Smooth muscle cell of the brain vasculature (primary cell): ENCODE measurements at regions not wholly inside any gene's neighbourhood (a gene's known extent, or its start where the extent isn't known, plus 50 kb on each side); places are given as distances from the start of the nearest gene placed in this dataset.
"Not testable (repeated sequence)": the region's sequence is repeated elsewhere in the genome, so short reads cannot be mapped to it uniquely, and the experiment has no call there.

ENCODE experiments used
- DNase-seq: peaks from one replicate; pipeline ENCODE4 v3.0.0-alpha.2; 2012; ENCODE audit warnings: low read depth, low spot score

GRCh38 chr3:165635791-165636683 lies 201.2 kb downstream of the BCHE start:
- no peak for DNase-seq

GRCh38 chr3:165624761-165625160 lies 212.5 kb downstream of the BCHE start:
- DNase-seq, result no peak

GRCh38 chr3:165622356-165622755 lies 214.9 kb downstream of the BCHE start:
- DNase-seq, result no peak

GRCh38 chr3:165619069-165619468 lies 218.2 kb downstream of the BCHE start:
- DNase-seq, result no peak

GRCh38 chr3:165617134-165617533 lies 220.1 kb downstream of the BCHE start:
- no peak for DNase-seq

DNA sequence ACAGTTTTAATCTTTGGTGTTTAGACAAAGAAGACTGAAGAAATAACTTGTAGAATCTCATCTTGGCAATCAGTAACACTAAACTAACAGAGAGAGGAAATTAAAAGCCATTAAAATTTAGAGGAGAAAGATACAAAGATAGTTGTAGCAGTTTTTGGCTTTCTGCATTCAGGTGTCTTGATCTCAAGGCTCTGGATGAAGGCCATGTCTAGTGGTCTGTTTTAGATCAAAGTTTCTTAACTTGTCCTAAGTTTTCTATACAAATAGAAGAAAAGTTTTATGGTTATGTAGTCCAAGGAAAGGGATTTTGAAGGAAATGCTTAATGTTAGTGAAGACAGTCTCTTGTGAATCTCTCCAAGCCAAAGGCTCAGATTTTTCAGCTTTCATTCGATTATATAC lies 222.9 kb downstream of the BCHE start:
- DNase-seq, result no peak

- no peak for DNase-seq
These were observed 224.2 kb downstream of the BCHE start for GRCh38 chr3:165613014-165613413.

DNA sequence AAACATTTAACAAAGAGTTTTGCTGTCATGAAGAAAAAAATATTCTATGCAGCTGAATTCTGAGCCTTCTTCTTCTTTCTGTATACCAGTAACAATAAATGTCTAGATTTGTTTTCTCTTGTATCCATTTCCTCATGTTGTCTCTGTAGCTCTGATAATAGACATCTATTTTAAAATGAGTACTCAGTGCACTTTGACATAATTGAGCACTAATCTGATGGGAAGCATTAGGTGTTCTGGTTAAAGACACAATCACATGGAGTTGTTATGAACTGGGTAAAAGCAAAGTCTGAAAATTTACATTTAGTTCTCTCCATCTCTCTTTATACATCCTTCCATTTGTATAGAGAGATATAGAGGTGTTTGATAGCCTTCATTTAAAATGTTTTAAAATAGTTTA lies 230.0 kb downstream of the BCHE start:
- DNase-seq, result no peak

DNA sequence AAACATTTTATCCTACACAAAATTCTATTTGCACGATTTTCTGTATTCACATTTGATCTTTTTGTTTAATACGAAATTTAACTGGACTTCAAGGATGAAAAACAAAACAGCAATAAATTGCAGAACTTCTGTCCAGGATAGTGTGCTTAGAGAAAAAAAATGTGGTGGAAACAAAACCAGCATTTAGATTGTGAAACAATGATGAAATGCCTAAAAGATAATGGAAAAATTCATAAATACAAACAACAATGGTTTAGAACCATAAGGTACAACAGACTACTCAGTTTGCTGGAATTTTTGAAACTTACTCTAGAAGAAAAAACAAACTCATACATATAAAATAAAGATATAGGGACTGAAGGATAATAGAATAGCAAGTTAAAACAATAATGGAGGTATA lies 234.0 kb downstream of the BCHE start:
- no peak for DNase-seq

- not testable (repeated sequence) for DNase-seq
These were observed 264.7 kb downstream of the BCHE start for GRCh38 chr3:165572566-165572965.

GRCh38 chr3:165568907-165569462 lies 268.2 kb downstream of the BCHE start:
- DNase-seq, result no peak

GRCh38 chr3:165555785-165556184 lies 281.4 kb downstream of the BCHE start:
- no peak for DNase-seq

DNA sequence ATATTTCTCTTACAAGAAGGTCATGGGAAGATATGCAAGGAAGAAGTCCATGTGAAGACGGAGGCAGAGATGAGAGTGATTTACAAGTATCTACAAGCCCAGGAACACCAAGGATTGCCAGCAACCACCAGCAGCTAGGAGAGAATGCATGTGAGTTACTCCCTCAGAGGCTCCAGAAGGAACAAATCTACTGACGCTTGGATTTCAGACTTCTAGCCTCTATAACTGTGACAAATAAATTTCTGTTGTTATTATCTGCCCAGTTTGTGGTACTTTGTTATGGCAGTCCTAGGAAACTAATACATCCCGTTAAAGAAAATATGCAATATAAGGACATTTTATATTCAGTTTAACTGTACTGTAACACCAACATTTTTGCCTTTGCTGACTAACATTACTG lies 283.9 kb downstream of the BCHE start:
- no peak for DNase-seq

DNA sequence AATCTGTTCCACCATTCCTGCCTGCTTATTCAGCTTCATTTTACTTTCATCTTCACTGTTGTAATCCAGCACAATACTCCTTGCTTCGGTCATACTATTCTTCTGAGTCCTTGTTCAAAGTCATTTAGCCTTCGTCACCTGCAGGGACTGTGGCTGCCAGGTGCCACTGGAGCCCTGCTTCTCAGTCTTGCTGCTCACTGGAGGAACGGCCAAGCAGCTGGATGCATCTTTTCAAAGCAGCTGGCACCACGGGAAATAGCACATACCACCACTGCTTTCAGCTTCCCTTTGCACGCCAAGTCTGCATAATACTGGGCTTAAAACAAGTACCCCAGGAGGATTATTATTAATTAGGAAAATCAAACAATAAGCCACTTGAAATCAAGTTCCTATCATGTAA lies 287.6 kb downstream of the BCHE start:
- no peak for DNase-seq

- no peak for DNase-seq
These were observed 288.2 kb downstream of the BCHE start for GRCh38 chr3:165549037-165549436.

DNA sequence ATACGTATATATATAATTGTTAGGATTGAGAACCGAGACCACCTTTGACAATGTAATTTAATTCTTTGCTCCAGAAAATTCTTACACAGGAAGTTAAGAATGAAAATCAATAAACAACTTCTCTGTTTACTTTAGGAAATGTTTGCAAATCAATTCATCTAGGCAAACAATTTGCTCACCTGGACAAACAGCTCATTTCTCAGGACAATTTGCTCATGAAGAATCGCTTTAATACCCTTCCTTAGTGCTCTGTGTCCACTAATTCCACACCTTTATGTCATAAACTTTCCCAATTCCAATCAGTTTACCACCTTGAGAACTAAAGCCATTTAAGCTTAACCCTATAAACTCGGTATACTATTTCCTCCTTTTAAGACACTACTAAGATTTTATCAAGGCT lies 292.2 kb downstream of the BCHE start:
- no peak for DNase-seq

DNA sequence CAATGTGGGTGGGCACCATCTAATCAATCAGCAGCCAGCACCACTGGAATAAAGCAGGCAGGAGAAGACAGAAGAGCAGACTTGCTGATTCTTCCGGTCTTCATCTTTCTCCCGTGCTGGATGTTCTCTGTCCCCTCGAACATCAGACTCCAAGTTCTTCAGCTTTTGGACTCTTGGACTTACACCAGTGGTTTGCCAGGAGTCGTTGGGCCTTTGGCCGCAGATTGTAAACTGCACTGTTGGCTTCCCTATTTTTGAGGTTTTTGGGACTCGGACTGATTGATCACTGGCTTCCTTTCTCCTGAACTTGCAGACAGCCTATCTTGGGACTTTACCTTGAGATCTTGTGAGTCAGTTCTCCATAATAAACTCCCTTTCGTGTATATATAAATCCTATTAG lies 292.8 kb downstream of the BCHE start:
- DNase-seq, result no peak

DNA sequence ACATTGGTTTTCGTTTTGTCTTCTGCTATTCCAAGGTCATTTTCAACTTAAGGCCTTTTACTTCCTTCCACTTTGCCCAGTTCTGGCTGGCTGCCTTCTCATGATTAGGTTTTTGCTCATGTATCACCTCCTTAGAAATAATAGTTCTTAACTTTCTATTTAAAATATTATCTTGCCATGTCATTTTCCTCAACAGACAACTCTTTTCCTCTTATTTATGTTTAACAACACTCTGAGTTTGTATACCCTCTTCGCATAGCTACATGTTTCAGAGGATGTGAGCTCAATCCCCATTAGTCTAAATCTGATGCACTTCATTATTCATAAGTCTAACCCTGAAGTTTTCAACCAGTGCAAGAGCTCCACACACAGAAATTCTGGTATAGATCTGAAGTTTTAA lies 299.1 kb downstream of the BCHE start:
- DNase-seq, result no peak

- DNase-seq, result no peak
These were observed 304.4 kb downstream of the BCHE start for GRCh38 chr3:165532851-165533250.

DNA sequence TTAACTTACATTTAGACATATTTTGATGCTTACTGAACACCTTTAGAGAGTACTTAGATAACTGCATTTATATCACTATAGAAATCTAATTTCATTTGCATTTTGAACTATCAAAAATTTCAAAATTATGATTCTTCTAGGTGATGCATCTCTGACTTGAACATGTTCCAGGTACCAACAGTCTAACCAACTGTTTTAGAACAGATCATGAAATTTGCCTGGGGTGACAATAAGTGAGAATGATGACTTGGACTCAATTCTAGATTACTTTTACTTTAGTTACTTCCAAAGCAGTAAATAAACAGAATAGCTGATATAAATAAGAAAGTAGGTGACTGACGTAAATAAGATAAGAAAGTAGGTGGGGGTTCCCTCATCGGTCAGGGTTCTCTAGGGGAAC lies 307.8 kb downstream of the BCHE start:
- DNase-seq, result no peak

- DNase-seq, result no peak
These were observed 310.9 kb downstream of the BCHE start for GRCh38 chr3:165526367-165526766.

DNA sequence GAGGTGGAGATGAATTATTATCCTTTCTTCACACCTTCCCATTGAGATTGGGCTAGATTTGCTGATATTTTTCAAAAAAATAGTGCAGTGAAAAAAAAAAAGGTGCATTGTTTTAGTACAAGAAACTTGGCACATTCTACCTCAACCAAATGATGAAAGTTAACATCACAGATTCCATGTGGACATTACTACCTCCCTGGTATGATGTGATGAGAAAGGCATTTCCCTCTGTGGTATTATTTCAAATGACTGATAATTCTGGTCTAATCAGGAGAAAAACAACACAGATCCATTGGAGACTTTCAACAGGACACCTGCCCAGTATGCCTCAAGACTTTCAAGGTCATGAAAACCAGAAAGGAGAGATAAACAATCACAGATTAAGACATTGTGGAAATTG lies 313.4 kb downstream of the BCHE start:
- no peak for DNase-seq

GRCh38 chr3:165522386-165522785 lies 314.8 kb downstream of the BCHE start:
- no peak for DNase-seq
